ENCODE measurements at regions not wholly inside any gene's neighbourhood (a gene's known extent, or its start where the extent isn't known, plus 50 kb on each side); places are given as distances from the start of the nearest gene placed in this dataset.

GRCh38 chr12:42873401-42873800 lies 283.9 kb upstream of the PRICKLE1 start:
- Histone ChIP-seq H3K9me3 (replicated peaks; ENCODE audit: control insufficient read depth, insufficient read depth, low read length) (no peaks in the 10 kb centered on the region), H3K27me3 (ENCODE audit: control insufficient read depth in 2 of 2, insufficient read depth in 2 of 2, low read length in 2 of 2) (no peaks in the 10 kb centered on the region), H3K4me3 (replicated peaks in 1 of 3; ENCODE audit: insufficient read depth in 1 of 3, low read depth in 1 of 3, low read length in 3 of 3) (no peak overlapping the region), H3K4me1 (ENCODE audit: control insufficient read depth, extremely low read depth, insufficient read depth, low read length) (no peaks in the 10 kb centered on the region), H4K20me1 (replicated peaks; ENCODE audit: control insufficient read depth, extremely low read depth, insufficient read depth, low read length) (no peaks in the 10 kb centered on the region), H3K36me3 (ENCODE audit: control insufficient read depth in 2 of 2, extremely low read depth in 1 of 2, insufficient read depth in 2 of 2, low read length in 2 of 2) (no peaks in the 10 kb centered on the region), H3K9me1 (replicated peaks; ENCODE audit: control insufficient read depth, extremely low read depth, insufficient read depth, low read length) (no peaks in the 10 kb centered on the region), H3K9ac (replicated peaks; ENCODE audit: extremely low read depth, insufficient read depth, low read length) (no peak overlapping the region), H2AFZ (ENCODE audit: low read depth, low read length) (no peak overlapping the region), H3K27ac (ENCODE audit: insufficient read depth, low read depth, low read length) (no peak overlapping the region), H3K79me2 (ENCODE audit: control insufficient read depth, insufficient read depth, low read length) (no peaks in the 10 kb centered on the region), H3K4me2 (ENCODE audit: insufficient read depth, low read length) (no peak overlapping the region)
- BruUV-seq (replicated peaks): no TSS peak
- POLR2A ChIA-PET: no interaction called here
- CTCF ChIA-PET: interaction anchor here (0.7 to 2.1 kb wide), 3 partner anchors 9 to 38 kb away, joined by 3 to 7 read pairs (median 4); no protein-coding TSS in a partner anchor
- intact Hi-C loops (cut with micrococcal nuclease): no loop called here
- dilution Hi-C loops (cut with MboI; ENCODE audit: extremely low pct_ligation_motif_present, low sequenced_read_pairs): no loop called here
- FAIRE-seq (no peak), DNase-seq (ENCODE audit: low read depth, low spot score) (no peak)
- TF ChIP-seq EZH2 (IDR thresholded peaks at IDR 0.05; ENCODE audit: borderline replicate concordance, low read depth, low read length, severe bottlenecking) (no peak), GATA2 (IDR thresholded peaks at IDR 0.05; ENCODE audit: insufficient read depth, insufficient read length, low read depth, low read length) (no peak), CTCF (IDR thresholded peaks at IDR 0.05; ENCODE audit: extremely low read depth in 1 of 2, insufficient read depth in 1 of 2, low read depth in 1 of 2, low read length in 2 of 2) (no peak), JUN (IDR thresholded peaks at IDR 0.05; ENCODE audit: borderline replicate concordance, insufficient read depth, insufficient read length, low read depth) (no peak), MAX (IDR thresholded peaks at IDR 0.05; ENCODE audit: insufficient read depth, insufficient read length) (no peak), MYC (IDR thresholded peaks at IDR 0.05; ENCODE audit: low read depth, low read length) (no peak), FOS (IDR thresholded peaks at IDR 0.05; ENCODE audit: borderline replicate concordance, insufficient read depth, low read length) (no peak), POLR2A (IDR thresholded peaks at IDR 0.05; ENCODE audit: low read depth, low read length) (no peak), POLR2AphosphoS5 (IDR thresholded peaks at IDR 0.05; ENCODE audit: insufficient read depth, low read depth, low read length) (no peak)

Measured in endothelial cell of umbilical vein (primary cell).